Tibial nerve (tissue), 4 donors: ENCODE measurements at regions not wholly inside any gene's neighbourhood (a gene's known extent, or its start where the extent isn't known, plus 50 kb on each side); places are given as distances from the start of the nearest gene placed in this dataset.
"Not testable (repeated sequence)": the region's sequence is repeated elsewhere in the genome, so short reads cannot be mapped to it uniquely, and the experiment has no call there.

Source experiments
- DNase-seq, 2 donors: peaks; one replicate each; pipeline ENCODE4 v3.0.0-alpha.2; 2019; ENCODE audit warnings: low spot score in 2 of 2
- H3K27ac ChIP-seq, 4 donors: fragments of 200-600 bp; sonication (generic) in 3 of 4; one replicate each; pipeline ENCODE4 v1.5.1; 2017 to 2019; ENCODE audit warnings: mild to moderate bottlenecking in 1 of 4
- H3K27me3 ChIP-seq, 2 donors: fragments of 200-600 bp; sonication (generic) in 1 of 2; one replicate each; pipeline versions ENCODE4 v1.5.1 to v1.6.0; 2017 to 2019
- H3K36me3 ChIP-seq, 3 donors: fragments of 200-600 bp; sonication (generic); one replicate each; pipeline ENCODE4 v1.5.1; 2018 to 2019
- H3K4me1 ChIP-seq, 4 donors: fragments of 200-600 bp; sonication (generic) in 3 of 4; one replicate each; pipeline ENCODE4 v1.5.1; 2017 to 2019
- H3K4me3 ChIP-seq, 4 donors: fragments of 200-600 bp; sonication (generic) in 3 of 4; one replicate each; pipeline ENCODE4 v1.5.1; 2017 to 2019; ENCODE audit warnings: mild to moderate bottlenecking in 1 of 4, moderate library complexity in 1 of 4
- H3K9me3 ChIP-seq, 4 donors: fragments of 200-600 bp; sonication (generic) in 3 of 4; one replicate each; pipeline ENCODE4 v1.5.1; 2017 to 2019
- CTCF ChIP-seq, 5 experiments: fragments of 200-600 bp in 3 of 5; fragments of 450-650 bp in 2 of 5; sonication (generic) in 3 of 5; IDR thresholded peaks; one replicate each; pipeline ENCODE4 v1.5.1; 2016 to 2019; ENCODE audit warnings: antibody characterized with exemption in 5 of 5, mild to moderate bottlenecking in 3 of 5, moderate library complexity in 2 of 5
- EP300 ChIP-seq, 2 donors: sonication (generic); formaldehyde crosslinking; IDR thresholded peaks; one replicate each; pipeline ENCODE4 v1.6.1; 2017; ENCODE audit warnings: antibody characterized with exemption in 2 of 2, mild to moderate bottlenecking in 1 of 2
- POLR2A ChIP-seq, 2 donors: fragments of 450-650 bp; IDR thresholded peaks; one replicate each; pipeline ENCODE4 v1.6.1; 2017; ENCODE audit warnings: antibody characterized with exemption in 2 of 2, mild to moderate bottlenecking in 2 of 2, moderate library complexity in 2 of 2
- WGBS, 2 donors: methylation state at CpG; one replicate each; pipeline ENCODE4 v1.1.5; 2018; 5-methylcytosine and 5-hydroxymethylcytosine counted together

GRCh38 chr12:131466932-131467331 is 244.0 kb upstream of the SFSWAP start:
- no peak overlapping the region for H3K27ac ChIP-seq
- no peaks in the 10 kb centered on the region for H3K4me1 ChIP-seq
- H3K4me3 ChIP-seq = no peak overlapping the region
- H3K27me3 ChIP-seq = no peaks in the 10 kb centered on the region
- WGBS, 2 donors = 80 to 93% methylated on average over 4 of the region's 4 CpGs
- DNase-seq = no peak
- TF ChIP-seq POLR2A (IDR thresholded peaks at IDR 0.05) (no peak), CTCF (IDR thresholded peaks at IDR 0.05) (no peak), EP300 (IDR thresholded peaks at IDR 0.05) (no peak)
- H3K36me3 ChIP-seq = no peaks in the 10 kb centered on the region
- peaks cover 0 to 20% (median 0%) of the 10 kb centered on the region in 4 donors for H3K9me3 ChIP-seq

- H3K4me1 ChIP-seq = no peaks in the 10 kb centered on the region
- WGBS, 2 donors = 88 to 93% methylated on average over 4 to 5 of the region's 5 CpGs
- no peak overlapping the region for H3K4me3 ChIP-seq
- no peaks in the 10 kb centered on the region for H3K27me3 ChIP-seq
- no peak overlapping the region for H3K27ac ChIP-seq
- TF ChIP-seq EP300 (IDR thresholded peaks at IDR 0.05) (no peak), POLR2A (IDR thresholded peaks at IDR 0.05) (no peak), CTCF (IDR thresholded peaks at IDR 0.05) (no peak)
- no peaks in the 10 kb centered on the region for H3K36me3 ChIP-seq
- no peak for DNase-seq
- peaks cover 0 to 20% (median 0%) of the 10 kb centered on the region in 4 donors for H3K9me3 ChIP-seq
These were observed 242.7 kb upstream of the SFSWAP start for GRCh38 chr12:131468206-131468605.

GRCh38 chr12:131469945-131470344 is 240.9 kb upstream of the SFSWAP start:
- 80 to 93% methylated on average over 4 of the region's 10 CpGs for WGBS, 2 donors
- not testable (repeated sequence) for H3K27ac ChIP-seq, H3K4me3 ChIP-seq, H3K36me3 ChIP-seq, DNase-seq, H3K4me1 ChIP-seq, H3K27me3 ChIP-seq
- peaks cover 0 to 20% (median 0%) of the 10 kb centered on the region in 4 donors for H3K9me3 ChIP-seq

- DNase-seq = no peak
- no peak overlapping the region for H3K4me3 ChIP-seq
- WGBS, 2 donors = 57 to 61% methylated on average over 20 of the region's 20 CpGs
These were observed 239.5 kb upstream of the SFSWAP start for GRCh38 chr12:131471271-131471905.

GRCh38 chr12:131471946-131472732 is 238.8 kb upstream of the SFSWAP start:
- Histone ChIP-seq H3K9me3 (peaks cover 0 to 9% (median 0%) of the 10 kb centered on the region in 4 donors), H3K36me3 (no peaks in the 10 kb centered on the region), H3K27ac (no peak overlapping the region), H3K4me3 (no peak overlapping the region), H3K27me3 (no peaks in the 10 kb centered on the region), H3K4me1 (no peaks in the 10 kb centered on the region)
- no peak for TF ChIP-seq POLR2A (IDR thresholded peaks at IDR 0.05)
- TF ChIP-seq CTCF (IDR thresholded peaks at IDR 0.05) = no peak
- 76 to 78% methylated on average over 20 to 21 of the region's 21 CpGs for WGBS, 2 donors
- DNase-seq = no peak

More at GRCh38 chr12:131471271-131471905, 239.5 kb upstream of the SFSWAP start:
- Histone ChIP-seq H3K9me3 (peaks cover 0 to 16% (median 0%) of the 10 kb centered on the region in 4 donors), H3K36me3 (no peaks in the 10 kb centered on the region), H3K4me1 (no peaks in the 10 kb centered on the region), H3K27ac (no peak overlapping the region), H3K27me3 (no peaks in the 10 kb centered on the region)
- no peak for TF ChIP-seq EP300 (IDR thresholded peaks at IDR 0.05)
- no peak for TF ChIP-seq POLR2A (IDR thresholded peaks at IDR 0.05)
- no peak for TF ChIP-seq CTCF (IDR thresholded peaks at IDR 0.05)
